GM23248 (cell line): ENCODE measurements at regions not wholly inside any gene's neighbourhood (a gene's known extent, or its start where the extent isn't known, plus 50 kb on each side); places are given as distances from the start of the nearest gene placed in this dataset.

Experiments
- EZH2 ChIP-seq: fragments of 200-600 bp; sonication (generic); IDR thresholded peaks from 2 replicates; pipeline ENCODE4 v1.6.1; 2018; ENCODE audit warnings: antibody characterized with exemption, mild to moderate bottlenecking; ENCODE audit not compliant: insufficient read depth, poor library complexity, severe bottlenecking
- EZH2phosphoT487 ChIP-seq: fragments of 200-600 bp; sonication (generic); IDR thresholded peaks from 2 replicates; pipeline ENCODE4 v1.6.1; 2018; ENCODE audit warnings: antibody characterized with exemption, moderate library complexity, mild to moderate bottlenecking, low read depth; ENCODE audit not compliant: insufficient read depth

- TF ChIP-seq EZH2 (no peak), EZH2phosphoT487 (no peak)
Observed at GRCh38 chr1:14136881-14137280, 436.9 kb downstream of the PRDM2 start.
